ENCODE measurements at regions not wholly inside any gene's neighbourhood (a gene's known extent, or its start where the extent isn't known, plus 50 kb on each side); places are given as distances from the start of the nearest gene placed in this dataset.
"Not testable (repeated sequence)": the region's sequence is repeated elsewhere in the genome, so short reads cannot be mapped to it uniquely, and the experiment has no call there.

DNA sequence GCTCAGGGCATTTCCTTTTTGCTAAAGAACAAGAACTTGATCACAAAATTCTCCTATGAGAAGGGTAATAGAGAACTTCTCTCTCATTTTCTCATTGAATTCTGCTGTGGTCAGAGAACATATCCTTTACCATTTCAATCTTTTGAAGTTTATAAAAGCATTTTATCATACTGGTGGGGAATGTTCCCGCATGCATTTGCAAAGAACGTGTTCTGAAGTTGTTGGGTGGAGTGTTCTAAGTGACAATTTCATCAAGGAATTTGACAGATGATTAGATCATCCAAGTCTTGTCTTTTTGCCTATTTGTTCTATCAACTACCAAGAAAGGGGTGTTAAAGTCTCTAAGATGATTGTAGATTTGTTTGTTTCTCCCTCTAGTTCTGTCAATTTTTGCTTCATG lies 163.4 kb upstream of the FREM1 start:
- TF ChIP-seq CTCF (IDR thresholded peaks at IDR 0.05; ENCODE audit: borderline replicate concordance, insufficient read depth, low read depth, low read length), result no peak
- no peak overlapping the region for H3K4me3 ChIP-seq (ENCODE audit: low read depth, low read length)

- H3K4me3 ChIP-seq (ENCODE audit: low read depth, low read length), result no peak overlapping the region
- TF ChIP-seq CTCF (IDR thresholded peaks at IDR 0.05; ENCODE audit: borderline replicate concordance, insufficient read depth, low read depth, low read length), result no peak
Observed at GRCh38 chr9:15070716-15071115, 160.5 kb upstream of the FREM1 start.

DNA sequence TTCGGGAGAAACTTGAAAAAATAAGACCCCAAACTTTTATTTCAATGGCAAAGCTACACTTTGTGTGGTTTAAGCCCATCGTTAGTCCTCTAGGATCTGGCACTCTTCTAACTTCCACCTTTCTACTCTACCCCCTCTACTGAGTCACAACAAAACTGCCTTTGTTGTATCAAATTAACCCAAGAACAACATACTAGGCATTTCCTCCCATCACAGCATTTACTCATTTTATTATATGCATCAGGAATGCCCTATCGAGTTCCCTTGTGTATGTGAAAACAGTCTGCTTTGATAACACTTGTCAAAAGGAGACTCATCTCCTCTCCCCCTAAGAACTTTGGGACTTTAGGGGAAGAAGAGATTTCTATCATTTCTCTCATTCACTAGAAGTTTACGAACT lies 158.9 kb upstream of the FREM1 start:
- no peak overlapping the region for H3K4me3 ChIP-seq (ENCODE audit: low read depth, low read length)
- TF ChIP-seq CTCF (IDR thresholded peaks at IDR 0.05; ENCODE audit: borderline replicate concordance, insufficient read depth, low read depth, low read length), result no peak

- no peak overlapping the region for H3K4me3 ChIP-seq (ENCODE audit: low read depth, low read length)
- no peak for TF ChIP-seq CTCF (IDR thresholded peaks at IDR 0.05; ENCODE audit: borderline replicate concordance, insufficient read depth, low read depth, low read length)
Observed at GRCh38 chr9:15068261-15068660, 158.0 kb upstream of the FREM1 start.

- TF ChIP-seq CTCF (IDR thresholded peaks at IDR 0.05; ENCODE audit: borderline replicate concordance, insufficient read depth, low read depth, low read length), result no peak
- no peak overlapping the region for H3K4me3 ChIP-seq (ENCODE audit: low read depth, low read length)
Observed at GRCh38 chr9:15059003-15059402, 148.8 kb upstream of the FREM1 start.

- TF ChIP-seq CTCF (IDR thresholded peaks at IDR 0.05; ENCODE audit: borderline replicate concordance, insufficient read depth, low read depth, low read length), result no peak
- no peak overlapping the region for H3K4me3 ChIP-seq (ENCODE audit: low read depth, low read length)
Observed at GRCh38 chr9:15058236-15058635, 148.0 kb upstream of the FREM1 start.

DNA sequence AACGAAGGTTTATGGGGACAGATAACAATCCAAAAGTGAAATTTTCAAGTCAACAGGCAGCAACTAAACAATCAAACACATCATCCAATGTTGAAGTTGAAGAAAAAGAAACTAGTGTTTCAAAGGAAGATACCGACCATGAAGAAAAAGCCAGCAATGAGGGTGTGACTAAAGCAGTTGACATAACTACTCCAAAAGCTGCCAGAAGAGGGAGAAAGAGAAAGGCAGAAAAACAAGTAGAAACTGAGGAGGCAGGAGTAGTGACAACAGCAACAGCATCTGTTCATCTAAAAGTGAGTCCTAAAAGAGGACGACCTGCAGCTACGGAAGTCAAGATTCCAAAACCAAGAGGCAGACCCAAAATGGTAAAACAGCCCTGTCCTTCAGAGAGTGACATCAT lies 145.1 kb upstream of the FREM1 start:
- H3K4me3 ChIP-seq (ENCODE audit: low read depth, low read length), result not testable (repeated sequence)

DNA sequence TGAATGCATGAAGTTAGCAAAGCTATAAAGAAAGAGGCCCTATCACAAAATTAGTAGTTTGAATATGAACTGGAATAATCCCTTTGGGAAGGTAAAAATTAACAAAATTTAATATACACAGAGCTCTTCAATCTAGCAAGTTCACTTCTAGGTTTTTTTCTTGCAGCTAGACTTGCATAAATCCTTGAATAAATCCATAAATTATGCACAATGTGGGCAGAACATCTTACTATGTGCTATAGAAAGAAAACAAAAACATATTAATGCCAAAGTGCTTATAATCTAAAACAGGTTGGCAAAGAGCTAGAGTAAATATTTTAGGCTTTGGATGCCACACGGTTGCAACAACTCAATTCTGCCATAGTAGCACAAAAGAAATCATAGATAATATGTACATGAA lies 138.5 kb upstream of the FREM1 start:
- H3K4me3 ChIP-seq (ENCODE audit: low read depth, low read length), result no peak overlapping the region
- TF ChIP-seq CTCF (IDR thresholded peaks at IDR 0.05; ENCODE audit: borderline replicate concordance, insufficient read depth, low read depth, low read length), result no peak
